ENCODE measurements at regions not wholly inside any gene's neighbourhood (a gene's known extent, or its start where the extent isn't known, plus 50 kb on each side); places are given as distances from the start of the nearest gene placed in this dataset.

GRCh38 chr5:58403822-58404433 is 56.0 kb downstream of the PLK2 start:
- no peak for DNase-seq

- DNase-seq = no peak
Observed at GRCh38 chr5:58401701-58402100, 58.2 kb downstream of the PLK2 start.

- no peak for DNase-seq
Observed at GRCh38 chr5:58400737-58401136, 59.1 kb downstream of the PLK2 start.

GRCh38 chr5:58399951-58400350 is 59.9 kb downstream of the PLK2 start:
- no peak for DNase-seq

- DNase-seq = no peak
Observed at GRCh38 chr5:58394339-58394738, 65.5 kb downstream of the PLK2 start.

- no peak for DNase-seq
Observed at GRCh38 chr5:58393716-58394115, 66.2 kb downstream of the PLK2 start.

- no peak for DNase-seq
Observed at GRCh38 chr5:58392496-58392895, 67.4 kb downstream of the PLK2 start.

GRCh38 chr5:58383448-58383847 is 76.4 kb downstream of the PLK2 start:
- no peak for DNase-seq

- DNase-seq = no peak
Observed at GRCh38 chr5:58382131-58382534, 77.8 kb downstream of the PLK2 start.

GRCh38 chr5:58381566-58381965 is 78.3 kb downstream of the PLK2 start:
- DNase-seq = no peak

- DNase-seq = no peak
Observed at GRCh38 chr5:58380655-58381054, 79.2 kb downstream of the PLK2 start.

- DNase-seq = peak; percentile 12
Observed at GRCh38 chr5:58378613-58379390, 81.1 kb downstream of the PLK2 start.

- no peak for DNase-seq
Observed at GRCh38 chr5:58370606-58371005, 89.3 kb downstream of the PLK2 start.

- no peak for DNase-seq
Observed at GRCh38 chr5:58369513-58370190, 90.2 kb downstream of the PLK2 start.

GRCh38 chr5:58366461-58366860 is 93.4 kb downstream of the PLK2 start:
- no peak for DNase-seq

- DNase-seq = no peak
Observed at GRCh38 chr5:58365791-58366190, 94.1 kb downstream of the PLK2 start.

GRCh38 chr5:58363461-58364249 is 96.2 kb downstream of the PLK2 start:
- DNase-seq = no peak

GRCh38 chr5:58362135-58362534 is 97.8 kb downstream of the PLK2 start:
- no peak for DNase-seq

- no peak for DNase-seq
Observed at GRCh38 chr5:58360794-58361193, 99.1 kb downstream of the PLK2 start.

- DNase-seq = no peak
Observed at GRCh38 chr5:58359981-58360380, 99.9 kb downstream of the PLK2 start.

- no peak for DNase-seq
Observed at GRCh38 chr5:58358501-58359178, 101.2 kb downstream of the PLK2 start.

GRCh38 chr5:58357799-58358500 is 101.9 kb downstream of the PLK2 start:
- DNase-seq = no peak
